Loucy (cell line): ENCODE measurements at regions not wholly inside any gene's neighbourhood (a gene's known extent, or its start where the extent isn't known, plus 50 kb on each side); places are given as distances from the start of the nearest gene placed in this dataset.

Source experiments
- H2AFZ ChIP-seq: fragments of 200-600 bp; sonication (generic); 2 replicates; pipeline ENCODE4 v1.6.0; 2016; ENCODE audit warnings: antibody characterized with exemption, mild to moderate bottlenecking, low read length, moderate library complexity
- H3F3A ChIP-seq: fragments of 200-600 bp; 2 replicates; pipeline ENCODE4 v1.6.0; 2016; ENCODE audit warnings: antibody characterized with exemption, low read depth, mild to moderate bottlenecking
- H3K27me3 ChIP-seq: fragments of 200-600 bp; sonication (generic); 2 replicates; pipeline ENCODE4 v1.6.1; 2014; ENCODE audit warnings: low read length, mild to moderate bottlenecking; ENCODE audit not compliant: insufficient read depth, poor library complexity, severe bottlenecking
- H3K36me3 ChIP-seq: fragments of 200-600 bp; sonication (generic); 2 replicates; pipeline ENCODE4 v1.6.1; 2016; ENCODE audit warnings: low read length; ENCODE audit not compliant: insufficient read depth
- H3K4me1 ChIP-seq: fragments of 200-600 bp; sonication (generic); 2 replicates; pipeline ENCODE4 v1.5.1; 2014; ENCODE audit warnings: low read length, mild to moderate bottlenecking; ENCODE audit not compliant: insufficient read depth, poor library complexity, severe bottlenecking
- H3K4me2 ChIP-seq: fragments of 200-600 bp; sonication (generic); 2 replicates; pipeline ENCODE4 v1.6.0; 2014; ENCODE audit warnings: antibody characterized with exemption, low read length, low read depth, mild to moderate bottlenecking; ENCODE audit not compliant: poor library complexity, severe bottlenecking
- H3K4me3 ChIP-seq: fragments of 200-600 bp; sonication (generic); 2 replicates; pipeline ENCODE4 v1.5.1; 2014; ENCODE audit warnings: low read length, mild to moderate bottlenecking, mixed read lengths; ENCODE audit not compliant: poor library complexity, severe bottlenecking
- H3K79me2 ChIP-seq: fragments of 200-600 bp; sonication (generic); 2 replicates; pipeline ENCODE4 v1.6.1; 2014; ENCODE audit warnings: low read length; ENCODE audit not compliant: insufficient read depth
- H3K9ac ChIP-seq: fragments of 200-600 bp; sonication (generic); 2 replicates; pipeline ENCODE4 v1.6.0; 2014; ENCODE audit warnings: mild to moderate bottlenecking, low read depth, low read length, moderate library complexity; ENCODE audit not compliant: poor library complexity, severe bottlenecking
- H3K9me2 ChIP-seq: fragments of 200-600 bp; sonication (generic); replicated peaks from 2 replicates; pipeline ENCODE4 v1.6.1; 2016; ENCODE audit warnings: low read depth, low read length, mixed read lengths
- H3K9me3 ChIP-seq: fragments of 200-600 bp; sonication (generic); 2 replicates; pipeline ENCODE4 v1.6.1; 2014; ENCODE audit warnings: mild to moderate bottlenecking, antibody characterized with exemption, low read length, low read depth; ENCODE audit not compliant: insufficient read depth
- H4K20me1 ChIP-seq: fragments of 200-600 bp; sonication (generic); 2 replicates; pipeline ENCODE4 v1.6.0; 2014; ENCODE audit warnings: antibody characterized with exemption, low read length, mild to moderate bottlenecking; ENCODE audit not compliant: insufficient read depth, poor library complexity, severe bottlenecking
- CTCF ChIP-seq: fragments of 200-600 bp; sonication (generic); conservative IDR thresholded peaks from 2 replicates; pipeline ENCODE4 v1.5.1; 2014; ENCODE audit warnings: mild to moderate bottlenecking, antibody characterized with exemption, low read length
- EZH2phosphoT487 ChIP-seq: fragments of 200-600 bp; IDR thresholded peaks from 2 replicates; pipeline ENCODE4 v1.6.1; 2018; ENCODE audit warnings: antibody characterized with exemption, mild to moderate bottlenecking, moderate library complexity, borderline replicate concordance

- no peak overlapping the region for H2AFZ ChIP-seq
- no peaks in the 10 kb centered on the region for H4K20me1 ChIP-seq
- H3K36me3 ChIP-seq: no peaks in the 10 kb centered on the region
- H3K4me1 ChIP-seq: no peaks in the 10 kb centered on the region
- no peaks in the 10 kb centered on the region for H3K9me3 ChIP-seq
- no peak overlapping the region for H3K9ac ChIP-seq
- no peaks in the 10 kb centered on the region for H3K79me2 ChIP-seq
- TF ChIP-seq EZH2phosphoT487: no peak
- no peak for TF ChIP-seq CTCF
- H3K4me2 ChIP-seq: no peak overlapping the region
- no peaks in the 10 kb centered on the region for H3F3A ChIP-seq
- H3K9me2 ChIP-seq: no peaks in the 10 kb centered on the region
- H3K4me3 ChIP-seq: no peak overlapping the region
- H3K27me3 ChIP-seq: no peaks in the 10 kb centered on the region
These were observed 751.2 kb downstream of the NR2F2 start for GRCh38 chr15:97081666-97082226.

- Histone ChIP-seq H4K20me1 (no peaks in the 10 kb centered on the region), H3K9me3 (no peaks in the 10 kb centered on the region), H3K27me3 (no peaks in the 10 kb centered on the region), H3K4me1 (no peaks in the 10 kb centered on the region), H3K4me3 (no peak overlapping the region), H3K9ac (no peak overlapping the region), H3K9me2 (no peaks in the 10 kb centered on the region), H3K79me2 (no peaks in the 10 kb centered on the region), H3K4me2 (no peak overlapping the region), H3F3A (no peaks in the 10 kb centered on the region), H2AFZ (no peak overlapping the region), H3K36me3 (no peaks in the 10 kb centered on the region)
- TF ChIP-seq EZH2phosphoT487: no peak
- no peak for TF ChIP-seq CTCF
These were observed 752.3 kb downstream of the NR2F2 start for GRCh38 chr15:97082830-97083229.

- Histone ChIP-seq H3K9me3 (no peaks in the 10 kb centered on the region), H3K4me2 (no peak overlapping the region), H3K4me3 (no peak overlapping the region), H4K20me1 (no peaks in the 10 kb centered on the region), H3K36me3 (no peaks in the 10 kb centered on the region), H3K4me1 (no peaks in the 10 kb centered on the region), H3K27me3 (no peaks in the 10 kb centered on the region), H2AFZ (no peak overlapping the region), H3K79me2 (no peaks in the 10 kb centered on the region), H3F3A (no peaks in the 10 kb centered on the region), H3K9me2 (no peaks in the 10 kb centered on the region), H3K9ac (no peak overlapping the region)
- TF ChIP-seq CTCF (no peak), EZH2phosphoT487 (no peak)
These were observed 754.1 kb downstream of the NR2F2 start for GRCh38 chr15:97084650-97085049.
